Suprapubic skin (tissue), 4 donors: ENCODE measurements at regions not wholly inside any gene's neighbourhood (a gene's known extent, or its start where the extent isn't known, plus 50 kb on each side); places are given as distances from the start of the nearest gene placed in this dataset.

Source experiments
- DNase-seq, 2 donors: peaks; one replicate each; pipeline ENCODE4 v3.0.0-alpha.2; 2019; ENCODE audit warnings: low spot score in 2 of 2
- H3K27ac ChIP-seq: fragments of 200-600 bp; sonication (generic); one replicate; pipeline ENCODE4 v1.5.1; 2019
- H3K27me3 ChIP-seq: fragments of 200-600 bp; sonication (generic); one replicate; pipeline ENCODE4 v1.5.1; 2019
- H3K36me3 ChIP-seq: fragments of 200-600 bp; sonication (generic); one replicate; pipeline ENCODE4 v1.5.1; 2019
- H3K4me1 ChIP-seq: fragments of 200-600 bp; sonication (generic); one replicate; pipeline ENCODE4 v1.5.1; 2019
- H3K4me3 ChIP-seq: fragments of 200-600 bp; sonication (generic); one replicate; pipeline ENCODE4 v1.5.1; 2019; ENCODE audit warnings: mild to moderate bottlenecking
- H3K9me3 ChIP-seq: fragments of 200-600 bp; sonication (generic); one replicate; pipeline ENCODE4 v1.5.1; 2019
- EP300 ChIP-seq: sonication (generic); formaldehyde crosslinking; IDR thresholded peaks from one replicate; pipeline ENCODE4 v1.6.1; 2017; ENCODE audit warnings: antibody characterized with exemption
- POLR2A ChIP-seq, 2 donors: fragments of 450-650 bp; IDR thresholded peaks; one replicate each; pipeline ENCODE4 v1.6.1; 2017; ENCODE audit warnings: antibody characterized with exemption in 2 of 2, mild to moderate bottlenecking in 2 of 2, moderate library complexity in 2 of 2
- POLR2AphosphoS5 ChIP-seq, 3 donors: sonication (generic); formaldehyde crosslinking; IDR thresholded peaks; one replicate each; pipeline ENCODE4 v1.6.1; 2017; ENCODE audit warnings: antibody characterized with exemption in 3 of 3
- WGBS: methylation state at CpG from one replicate; pipeline ENCODE4 v1.1.5; 2018; 5-methylcytosine and 5-hydroxymethylcytosine counted together
- TF ChIP-seq, protein P1 (sequence below), 2 donors: fragments of 200-600 bp in 1 of 2; fragments of 450-650 bp in 1 of 2; sonication (generic) in 1 of 2; IDR thresholded peaks; one replicate each; pipeline ENCODE4 v1.5.1; 2016 to 2019; ENCODE audit warnings: antibody characterized with exemption in 2 of 2, mild to moderate bottlenecking in 1 of 2, moderate library complexity in 1 of 2

DNA sequence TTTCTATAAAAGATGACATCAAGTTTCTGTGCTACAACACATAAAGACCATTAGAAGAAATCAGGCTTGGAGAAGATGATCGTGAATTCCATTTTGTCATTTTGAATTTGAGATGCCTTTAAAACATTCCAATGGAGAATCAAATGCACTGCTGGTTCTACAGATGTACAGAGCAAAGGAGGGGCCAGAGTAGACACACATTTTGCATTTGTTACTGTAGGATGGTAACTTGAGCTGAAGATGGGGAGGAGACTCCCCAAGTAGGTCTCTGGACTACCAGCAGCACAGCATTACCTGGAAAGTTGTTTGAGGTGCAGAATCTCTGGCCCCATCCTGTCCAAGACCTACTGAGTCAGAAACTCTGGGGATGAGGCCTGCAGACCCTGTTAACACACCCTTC, 121.6 kb upstream of the RALGAPA2 start:
- TF ChIP-seq POLR2AphosphoS5 (IDR thresholded peaks at IDR 0.05) (no peak), POLR2A (IDR thresholded peaks at IDR 0.05) (no peak), EP300 (no peak)
- TF ChIP-seq, protein P1, sequence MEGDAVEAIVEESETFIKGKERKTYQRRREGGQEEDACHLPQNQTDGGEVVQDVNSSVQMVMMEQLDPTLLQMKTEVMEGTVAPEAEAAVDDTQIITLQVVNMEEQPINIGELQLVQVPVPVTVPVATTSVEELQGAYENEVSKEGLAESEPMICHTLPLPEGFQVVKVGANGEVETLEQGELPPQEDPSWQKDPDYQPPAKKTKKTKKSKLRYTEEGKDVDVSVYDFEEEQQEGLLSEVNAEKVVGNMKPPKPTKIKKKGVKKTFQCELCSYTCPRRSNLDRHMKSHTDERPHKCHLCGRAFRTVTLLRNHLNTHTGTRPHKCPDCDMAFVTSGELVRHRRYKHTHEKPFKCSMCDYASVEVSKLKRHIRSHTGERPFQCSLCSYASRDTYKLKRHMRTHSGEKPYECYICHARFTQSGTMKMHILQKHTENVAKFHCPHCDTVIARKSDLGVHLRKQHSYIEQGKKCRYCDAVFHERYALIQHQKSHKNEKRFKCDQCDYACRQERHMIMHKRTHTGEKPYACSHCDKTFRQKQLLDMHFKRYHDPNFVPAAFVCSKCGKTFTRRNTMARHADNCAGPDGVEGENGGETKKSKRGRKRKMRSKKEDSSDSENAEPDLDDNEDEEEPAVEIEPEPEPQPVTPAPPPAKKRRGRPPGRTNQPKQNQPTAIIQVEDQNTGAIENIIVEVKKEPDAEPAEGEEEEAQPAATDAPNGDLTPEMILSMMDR (IDR thresholded peaks at IDR 0.05), result no peak
- H3K27ac ChIP-seq, result no peak overlapping the region
- H3K4me1 ChIP-seq, result peaks cover 7% of the 10 kb centered on the region
- no peak overlapping the region for H3K4me3 ChIP-seq
- H3K9me3 ChIP-seq, result no peaks in the 10 kb centered on the region
- no peaks in the 10 kb centered on the region for H3K36me3 ChIP-seq
- no peak for DNase-seq
- WGBS, result 88% methylated on average over 1 of the region's 1 CpG
- peaks cover 30% of the 10 kb centered on the region for H3K27me3 ChIP-seq

DNA sequence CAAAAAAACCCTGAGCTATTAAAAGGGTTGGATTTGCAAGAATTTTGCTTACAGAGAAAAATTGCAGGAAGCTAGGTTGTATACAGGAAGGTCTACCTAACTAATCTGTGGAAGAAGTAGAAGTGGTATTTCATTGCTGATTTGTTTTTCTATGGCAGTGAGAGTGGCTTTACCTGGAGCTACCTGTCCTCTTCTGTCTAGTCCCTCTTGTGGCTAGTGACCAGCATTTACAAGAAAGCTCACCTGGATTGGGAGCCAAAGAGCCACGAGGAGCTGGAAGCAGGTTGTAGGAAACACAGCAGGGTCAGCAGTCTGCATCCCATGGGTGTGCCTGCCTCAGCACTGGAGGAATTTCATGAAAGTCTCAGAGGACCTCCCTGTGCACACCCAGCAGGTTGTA, 120.3 kb upstream of the RALGAPA2 start:
- H3K36me3 ChIP-seq, result no peaks in the 10 kb centered on the region
- DNase-seq, result no peak
- no peak overlapping the region for H3K4me3 ChIP-seq
- H3K9me3 ChIP-seq, result no peaks in the 10 kb centered on the region
- no peak overlapping the region for H3K27ac ChIP-seq
- H3K4me1 ChIP-seq, result peaks cover 6% of the 10 kb centered on the region
- TF ChIP-seq EP300 (no peak), POLR2A (IDR thresholded peaks at IDR 0.05) (no peak), POLR2AphosphoS5 (IDR thresholded peaks at IDR 0.05) (no peak)
- TF ChIP-seq, protein P1 (IDR thresholded peaks at IDR 0.05), result no peak
- WGBS, result 67% methylated on average over 1 of the region's 1 CpG
- peaks cover 24% of the 10 kb centered on the region for H3K27me3 ChIP-seq

DNA sequence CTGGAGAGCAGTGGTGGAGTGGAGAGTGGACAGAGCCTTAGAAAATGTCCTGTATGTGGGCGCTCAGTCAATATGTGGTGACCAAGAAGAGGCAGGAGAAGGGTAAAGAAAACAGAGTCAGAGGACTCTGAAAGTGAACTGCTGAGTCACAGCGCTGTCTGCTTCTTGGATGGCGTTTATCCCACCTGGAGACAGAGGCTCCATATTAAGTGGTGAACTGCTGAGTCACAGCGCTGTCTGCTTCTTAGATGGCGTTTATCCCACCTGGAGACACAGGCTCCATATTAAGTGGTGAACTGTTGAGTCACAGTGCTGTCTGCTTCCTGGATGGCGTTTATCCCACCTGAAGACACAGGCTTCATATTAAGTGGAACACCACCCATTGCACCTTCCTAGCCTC, 119.3 kb upstream of the RALGAPA2 start:
- WGBS, result 87% methylated on average over 6 of the region's 6 CpGs
- Histone ChIP-seq H3K27ac (no peak overlapping the region), H3K4me3 (no peak overlapping the region), H3K36me3 (no peaks in the 10 kb centered on the region), H3K27me3 (peaks cover 21% of the 10 kb centered on the region), H3K4me1 (no peaks in the 10 kb centered on the region), H3K9me3 (no peaks in the 10 kb centered on the region)
- TF ChIP-seq POLR2AphosphoS5 (IDR thresholded peaks at IDR 0.05), result no peak
- no peak for TF ChIP-seq POLR2A (IDR thresholded peaks at IDR 0.05)
- no peak for TF ChIP-seq EP300
- TF ChIP-seq, protein P1 (IDR thresholded peaks at IDR 0.05), result no peak
- no peak for DNase-seq

DNA sequence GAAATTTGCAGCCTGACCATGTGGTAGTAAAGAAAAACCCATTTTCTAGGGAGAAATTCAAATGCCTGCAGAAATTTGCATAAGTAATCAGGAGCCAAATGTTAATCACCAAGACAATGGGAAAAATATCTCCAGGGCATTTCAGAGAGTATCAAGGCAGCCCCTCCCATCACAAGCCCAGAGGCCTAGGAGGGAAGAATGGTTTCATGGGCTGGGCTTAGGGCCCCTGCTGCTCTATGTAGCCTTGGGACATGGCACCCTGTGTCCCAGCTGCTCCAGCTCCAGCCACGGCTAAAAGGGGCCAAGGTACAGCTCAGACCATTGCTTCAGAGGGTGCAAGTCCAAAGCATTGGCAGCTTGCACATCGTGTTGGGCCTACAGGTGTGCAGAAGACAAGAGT, 117.2 kb upstream of the RALGAPA2 start:
- Histone ChIP-seq H3K4me1 (peaks cover 3% of the 10 kb centered on the region), H3K4me3 (no peak overlapping the region), H3K27me3 (peaks cover 11% of the 10 kb centered on the region), H3K9me3 (no peaks in the 10 kb centered on the region), H3K36me3 (no peaks in the 10 kb centered on the region), H3K27ac (no peak overlapping the region)
- TF ChIP-seq EP300, result no peak
- no peak for TF ChIP-seq POLR2A (IDR thresholded peaks at IDR 0.05)
- TF ChIP-seq, protein P1 (IDR thresholded peaks at IDR 0.05), result no peak
- no peak for TF ChIP-seq POLR2AphosphoS5 (IDR thresholded peaks at IDR 0.05)
- WGBS, result 76% methylated on average over 2 of the region's 2 CpGs
- no peak for DNase-seq

DNA sequence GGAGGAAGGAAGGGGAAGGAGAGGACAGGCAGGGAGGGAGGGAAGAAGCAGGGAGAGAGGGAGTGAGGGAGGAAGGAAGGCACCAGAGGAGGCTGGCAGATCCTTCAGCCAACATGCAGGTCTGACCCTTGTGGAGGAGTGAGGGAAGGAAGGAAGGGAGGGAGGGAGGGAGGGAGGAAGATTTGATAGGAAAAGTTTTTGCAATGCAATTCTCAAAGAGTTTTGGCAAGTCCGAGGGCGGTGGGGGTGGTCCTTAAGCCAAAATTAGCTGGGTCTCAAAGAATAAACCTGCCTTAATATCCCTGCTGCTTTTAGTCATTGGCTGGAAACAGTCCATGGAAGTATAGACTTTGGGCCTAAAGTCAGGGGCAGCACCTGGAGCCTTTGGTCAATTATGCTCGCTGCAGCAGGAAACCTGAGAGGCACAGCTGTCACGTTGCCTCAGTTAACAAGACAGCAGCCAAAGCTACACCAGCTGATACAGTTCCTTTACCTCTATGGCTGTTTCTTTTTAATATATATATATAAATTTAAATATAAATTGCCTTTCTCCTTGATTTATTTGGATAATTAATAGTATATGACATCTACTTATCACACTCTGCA, 115.7 kb upstream of the RALGAPA2 start:
- Histone ChIP-seq H3K4me1 (peaks cover 3% of the 10 kb centered on the region), H3K9me3 (no peaks in the 10 kb centered on the region), H3K27ac (no peak overlapping the region), H3K27me3 (peaks cover 8% of the 10 kb centered on the region), H3K4me3 (no peak overlapping the region), H3K36me3 (no peaks in the 10 kb centered on the region)
- WGBS, result 84% methylated on average over 4 of the region's 4 CpGs
- DNase-seq, result no peak
- no peak for TF ChIP-seq EP300
- no peak for TF ChIP-seq POLR2AphosphoS5 (IDR thresholded peaks at IDR 0.05)
- no peak for TF ChIP-seq POLR2A (IDR thresholded peaks at IDR 0.05)
- TF ChIP-seq, protein P1 (IDR thresholded peaks at IDR 0.05), result no peak
